Right atrium auricular region (tissue), 2 donors: ENCODE measurements at regions not wholly inside any gene's neighbourhood (a gene's known extent, or its start where the extent isn't known, plus 50 kb on each side); places are given as distances from the start of the nearest gene placed in this dataset.

Source experiments
- DNase-seq: peaks from one replicate; pipeline ENCODE4 v3.0.0-alpha.2; 2019; ENCODE audit warnings: low spot score
- H3K27ac ChIP-seq, 2 donors: fragments of 200-600 bp; sonication (generic); 1 replicate in 1 of 2; 2 replicates in 1 of 2; pipeline ENCODE4 v1.5.1; 2016 to 2019
- H3K27me3 ChIP-seq, 2 donors: fragments of 200-600 bp; sonication (generic); one replicate each; pipeline versions ENCODE4 v1.5.1 to v1.6.0; 2017 to 2019
- H3K36me3 ChIP-seq: fragments of 200-600 bp; sonication (generic); one replicate; pipeline ENCODE4 v1.5.1; 2016
- H3K4me1 ChIP-seq, 2 donors: fragments of 200-600 bp; sonication (generic); one replicate each; pipeline versions ENCODE4 v1.5.1 to v1.6.0; 2017 to 2019
- H3K4me3 ChIP-seq, 2 donors: fragments of 200-600 bp; sonication (generic); 1 replicate in 1 of 2; 2 replicates in 1 of 2; pipeline ENCODE4 v1.5.1; 2017 to 2019; ENCODE audit warnings: mild to moderate bottlenecking in 1 of 2, moderate library complexity in 1 of 2
- H3K9me3 ChIP-seq, 2 donors: fragments of 200-600 bp; sonication (generic); one replicate each; pipeline ENCODE4 v1.5.1; 2019
- TF ChIP-seq, protein P1 (sequence below), 2 donors: fragments of 200-600 bp; sonication (generic); IDR thresholded peaks; one replicate each; pipeline ENCODE4 v1.5.1; 2019; ENCODE audit warnings: antibody characterized with exemption in 2 of 2

DNA sequence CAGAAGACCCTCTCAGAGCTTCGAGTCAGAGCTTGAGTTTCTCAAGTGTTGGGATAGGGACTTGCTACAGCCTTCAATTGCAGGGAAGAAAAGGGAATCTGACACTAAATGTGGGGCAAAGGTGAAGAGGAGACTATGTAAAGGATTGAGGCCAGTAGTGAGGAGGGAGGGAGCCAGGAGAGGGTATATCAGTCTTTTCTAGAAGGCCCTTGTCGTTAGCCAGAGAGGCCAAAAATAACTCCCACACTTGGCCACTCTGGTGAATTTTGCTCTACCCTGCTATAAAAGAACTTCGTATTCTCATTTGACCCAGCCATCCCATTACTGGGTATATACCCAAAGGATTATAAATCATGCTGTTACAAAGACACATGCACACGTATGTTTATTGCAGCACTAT is 162.0 kb downstream of the MDFIC start:
- no peaks in the 10 kb centered on the region for H3K9me3 ChIP-seq
- no peaks in the 10 kb centered on the region for H3K36me3 ChIP-seq
- no peaks in the 10 kb centered on the region for H3K27me3 ChIP-seq
- H3K27ac ChIP-seq: no peak overlapping the region
- H3K4me1 ChIP-seq: peaks cover 0 to 20% of the 10 kb centered on the region in 2 donors
- no peak for DNase-seq
- H3K4me3 ChIP-seq: no peak overlapping the region
- TF ChIP-seq, protein P1, sequence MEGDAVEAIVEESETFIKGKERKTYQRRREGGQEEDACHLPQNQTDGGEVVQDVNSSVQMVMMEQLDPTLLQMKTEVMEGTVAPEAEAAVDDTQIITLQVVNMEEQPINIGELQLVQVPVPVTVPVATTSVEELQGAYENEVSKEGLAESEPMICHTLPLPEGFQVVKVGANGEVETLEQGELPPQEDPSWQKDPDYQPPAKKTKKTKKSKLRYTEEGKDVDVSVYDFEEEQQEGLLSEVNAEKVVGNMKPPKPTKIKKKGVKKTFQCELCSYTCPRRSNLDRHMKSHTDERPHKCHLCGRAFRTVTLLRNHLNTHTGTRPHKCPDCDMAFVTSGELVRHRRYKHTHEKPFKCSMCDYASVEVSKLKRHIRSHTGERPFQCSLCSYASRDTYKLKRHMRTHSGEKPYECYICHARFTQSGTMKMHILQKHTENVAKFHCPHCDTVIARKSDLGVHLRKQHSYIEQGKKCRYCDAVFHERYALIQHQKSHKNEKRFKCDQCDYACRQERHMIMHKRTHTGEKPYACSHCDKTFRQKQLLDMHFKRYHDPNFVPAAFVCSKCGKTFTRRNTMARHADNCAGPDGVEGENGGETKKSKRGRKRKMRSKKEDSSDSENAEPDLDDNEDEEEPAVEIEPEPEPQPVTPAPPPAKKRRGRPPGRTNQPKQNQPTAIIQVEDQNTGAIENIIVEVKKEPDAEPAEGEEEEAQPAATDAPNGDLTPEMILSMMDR (IDR thresholded peaks at IDR 0.05): no peak

DNA sequence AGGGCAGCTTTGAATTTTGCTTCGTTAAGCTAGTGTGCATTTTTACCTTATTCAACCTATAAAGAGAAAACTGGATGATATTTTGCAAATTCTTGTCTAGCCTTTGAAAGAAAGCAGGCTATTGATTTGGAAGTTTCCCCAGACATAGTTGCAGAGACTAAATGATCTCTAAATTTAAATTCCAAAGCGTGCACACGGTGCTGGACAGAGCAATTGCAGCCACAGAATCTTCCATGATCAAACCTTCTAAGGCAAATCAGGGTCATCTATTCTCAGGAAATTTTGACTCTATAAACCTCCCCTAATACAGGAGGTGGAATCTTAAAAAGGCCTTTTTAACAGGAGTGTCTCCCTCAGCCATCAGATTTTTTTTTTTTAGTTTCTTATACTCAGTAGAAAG is 159.9 kb downstream of the MDFIC start:
- Histone ChIP-seq H3K4me3 (no peak overlapping the region), H3K36me3 (no peaks in the 10 kb centered on the region), H3K4me1 (peaks cover 0 to 3% of the 10 kb centered on the region in 2 donors), H3K9me3 (no peaks in the 10 kb centered on the region), H3K27me3 (no peaks in the 10 kb centered on the region), H3K27ac (no peak overlapping the region)
- TF ChIP-seq, protein P1 (IDR thresholded peaks at IDR 0.05): no peak
- no peak for DNase-seq

DNA sequence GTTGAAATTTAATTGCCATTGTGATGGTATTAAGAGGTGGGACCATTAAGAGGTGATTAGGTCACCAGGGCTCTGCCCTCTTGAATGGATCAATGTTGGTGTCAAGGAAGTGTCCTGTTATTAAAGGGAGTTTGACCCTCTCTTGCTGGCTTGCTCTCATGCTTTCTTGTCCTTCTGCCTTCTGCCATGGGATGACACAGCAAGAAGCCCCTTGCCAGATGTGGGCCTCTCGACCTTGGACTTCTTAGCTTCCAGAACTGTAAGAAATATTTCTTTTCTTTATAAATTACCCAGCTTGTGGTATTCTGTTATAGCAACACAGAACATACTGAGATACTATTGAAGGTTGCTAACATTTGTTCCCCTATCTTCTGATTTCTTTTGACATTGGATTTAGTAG is 157.0 kb downstream of the MDFIC start:
- no peaks in the 10 kb centered on the region for H3K36me3 ChIP-seq
- no peaks in the 10 kb centered on the region for H3K9me3 ChIP-seq
- no peak for DNase-seq
- H3K27me3 ChIP-seq: no peaks in the 10 kb centered on the region
- H3K27ac ChIP-seq: no peak overlapping the region
- H3K4me1 ChIP-seq: no peaks in the 10 kb centered on the region
- TF ChIP-seq, protein P1 (IDR thresholded peaks at IDR 0.05): no peak
- H3K4me3 ChIP-seq: no peak overlapping the region

DNA sequence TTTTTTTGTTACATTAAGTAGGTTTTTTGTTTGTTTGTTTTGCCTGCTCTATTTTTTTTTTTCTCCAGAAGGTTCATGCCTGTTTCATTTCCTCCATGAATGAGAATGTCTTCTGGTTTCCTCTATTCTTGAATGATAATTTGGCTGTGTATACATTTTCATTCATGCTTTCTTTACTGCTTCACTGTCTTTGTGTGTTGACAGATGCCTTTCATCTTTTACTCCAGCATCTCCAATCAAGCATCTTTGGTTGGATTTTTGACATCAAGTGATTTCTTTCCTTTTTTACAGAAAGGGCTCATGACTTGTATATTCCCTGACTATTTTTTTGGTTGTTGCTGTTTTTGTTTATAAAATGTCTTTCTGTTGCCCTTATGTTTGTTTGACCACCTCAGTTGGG is 156.5 kb downstream of the MDFIC start:
- DNase-seq: no peak
- TF ChIP-seq, protein P1 (IDR thresholded peaks at IDR 0.05): no peak
- Histone ChIP-seq H3K4me1 (no peaks in the 10 kb centered on the region), H3K9me3 (no peaks in the 10 kb centered on the region), H3K36me3 (no peaks in the 10 kb centered on the region), H3K27me3 (no peaks in the 10 kb centered on the region), H3K27ac (no peak overlapping the region), H3K4me3 (no peak overlapping the region)

DNA sequence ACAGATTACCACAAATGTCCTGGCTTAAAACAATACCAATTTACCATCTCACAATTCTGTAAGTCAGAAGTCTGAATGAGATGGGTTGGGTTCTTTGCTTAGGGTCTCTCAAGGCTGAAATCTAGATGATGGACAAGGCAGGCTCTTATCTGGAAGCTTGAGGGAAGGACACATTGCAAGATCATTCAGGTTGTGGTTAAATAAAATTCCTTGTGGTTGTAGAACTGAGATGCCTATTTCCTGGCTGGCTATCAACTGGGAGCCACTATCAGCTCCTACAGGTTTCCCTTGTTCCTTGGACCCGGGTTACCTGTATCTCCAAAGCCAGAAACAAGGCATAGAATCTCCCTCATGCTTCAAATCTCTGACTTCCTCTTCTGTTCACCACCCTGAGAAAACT is 148.4 kb downstream of the MDFIC start:
- Histone ChIP-seq H3K27ac (no peak overlapping the region), H3K4me3 (no peak overlapping the region), H3K27me3 (no peaks in the 10 kb centered on the region), H3K36me3 (no peaks in the 10 kb centered on the region), H3K9me3 (no peaks in the 10 kb centered on the region), H3K4me1 (no peaks in the 10 kb centered on the region)
- no peak for DNase-seq
- TF ChIP-seq, protein P1 (IDR thresholded peaks at IDR 0.05): no peak
